GM12878 (cell line): ENCODE measurements at regions not wholly inside any gene's neighbourhood (a gene's known extent, or its start where the extent isn't known, plus 50 kb on each side); places are given as distances from the start of the nearest gene placed in this dataset.

Experiments
- ATAC-seq: fragments of 200-7000 bp; cut with Tn5 transposase; 3 replicates; pipeline ENCODE4 v1.9.1; 2020; ENCODE audit warnings: mild to moderate bottlenecking, moderate library complexity
- BruUV-seq: library from RNA; stranded (reverse); fragments of 400-500 nt; replicated peaks from 2 replicates; lab custom pipeline; 2021; lab: Mats Ljungman, UMichigan
- CTCF ChIA-PET: fragments of 300-600 bp; sonication (Branson Sonifier 250); formaldehyde crosslinking; extraction: SDS; loops from one replicate; lab custom pipeline; 2021; ENCODE audit warnings: inconsistent platforms; lab: Yijun Ruan, JAX
- POLR2A ChIA-PET: fragments of 350-600 bp; formaldehyde crosslinking; extraction: SDS; loops from one replicate; lab custom pipeline; 2021; ENCODE audit warnings: inconsistent platforms; lab: Charles Lee
- RAD21 ChIA-PET: fragments of 300-600 bp; sonication (Branson Sonifier 250); formaldehyde crosslinking; loops from one replicate; lab custom pipeline; 2023; ENCODE audit warnings: antibody characterized with exemption; ENCODE audit not compliant: unreplicated experiment; lab: Charles Lee
- SMC1A ChIA-PET: fragments of 300-600 bp; sonication (Branson Sonifier 250); formaldehyde crosslinking; loops from one replicate; lab custom pipeline; 2023; ENCODE audit not compliant: unreplicated experiment, uncharacterized antibody; lab: Charles Lee
- DNase-seq: peaks from one replicate; pipeline ENCODE4 v3.0.0-alpha.2; 2011; ENCODE audit warnings: low read depth, low spot score
- FAIRE-seq: peaks from 3 replicates; lab custom pipeline; 2011; peaks lifted over from hg19 to GRCh38; lab: Jason Lieb, UNC
- H2AFZ ChIP-seq: 2 replicates; pipeline ENCODE4 v1.6.0; 2011; ENCODE audit warnings: low read depth, low read length, control low read depth; ENCODE audit not compliant: control insufficient read depth
- H3K27ac ChIP-seq: 2 replicates; pipeline ENCODE4 v1.5.1; 2011; ENCODE audit warnings: control low read depth; ENCODE audit not compliant: control insufficient read depth, insufficient read depth
- H3K27me3 ChIP-seq, 2 experiments: replicated peaks in 1 of 2; 2 replicates each; pipeline versions ENCODE4 v1.6.0 to v1.6.1; 2011; ENCODE audit warnings: low read length in 1 of 2; ENCODE audit not compliant: control insufficient read depth in 2 of 2, insufficient read depth in 2 of 2
- H3K36me3 ChIP-seq, 2 experiments: 2 replicates each; pipeline ENCODE4 v1.5.1; 2011; ENCODE audit warnings: low read length in 1 of 2; ENCODE audit not compliant: control insufficient read depth in 2 of 2, insufficient read depth in 2 of 2
- H3K4me1 ChIP-seq: 2 replicates; pipeline ENCODE4 v1.6.1; 2011; ENCODE audit warnings: mild to moderate bottlenecking, low read length, moderate library complexity, mixed read lengths; ENCODE audit not compliant: control insufficient read depth, insufficient read depth
- H3K4me2 ChIP-seq: 2 replicates; pipeline ENCODE4 v1.6.0; 2011; ENCODE audit warnings: control low read depth; ENCODE audit not compliant: control insufficient read depth, insufficient read depth
- H3K4me3 ChIP-seq: fragments of 200-600 bp; sonication (generic); 2 replicates; pipeline ENCODE4 v1.5.1; 2016
- H3K79me2 ChIP-seq: 2 replicates; pipeline ENCODE4 v1.6.0; 2011; ENCODE audit warnings: low read length; ENCODE audit not compliant: control insufficient read depth, insufficient read depth
- H3K9ac ChIP-seq: 2 replicates; pipeline ENCODE4 v1.8.0; 2011; ENCODE audit warnings: low read length, control low read depth, mixed read lengths; ENCODE audit not compliant: control insufficient read depth, insufficient read depth
- H3K9me3 ChIP-seq: replicated peaks from 3 replicates; pipeline ENCODE4 v1.5.1; 2011; ENCODE audit warnings: mild to moderate bottlenecking, low read length; ENCODE audit not compliant: control insufficient read depth, insufficient read depth
- H4K20me1 ChIP-seq: 2 replicates; pipeline ENCODE4 v1.6.0; 2011; ENCODE audit not compliant: control insufficient read depth, insufficient read depth
- ATF3 ChIP-seq: IDR thresholded peaks from 2 replicates; pipeline ENCODE4 v1.6.1; 2011; ENCODE audit warnings: low read depth, mild to moderate bottlenecking, low read length, moderate library complexity, borderline replicate concordance; ENCODE audit errors: extremely low read depth
- ELK1 ChIP-seq: IDR thresholded peaks from 2 replicates; pipeline ENCODE4 v1.6.1; 2012; ENCODE audit warnings: low read depth, low read length, improper control_type of control experiment
- EZH2 ChIP-seq: IDR thresholded peaks from 2 replicates; pipeline ENCODE4 v1.6.1; 2012; ENCODE audit warnings: low read depth, mild to moderate bottlenecking, control low read depth, inconsistent platforms, low read length, borderline replicate concordance; ENCODE audit not compliant: control insufficient read depth
- IKZF2 ChIP-seq, 2 experiments: fragments of 450-650 bp; IDR thresholded peaks; 2 replicates each; pipeline ENCODE4 v1.6.1; 2017; ENCODE audit warnings: mild to moderate bottlenecking in 2 of 2, moderate library complexity in 2 of 2
- JUND ChIP-seq: IDR thresholded peaks from 2 replicates; pipeline ENCODE4 v1.6.1; 2012; ENCODE audit warnings: low read depth, mild to moderate bottlenecking, low read length, improper control_type of control experiment, moderate library complexity
- NFIC ChIP-seq: IDR thresholded peaks from 2 replicates; pipeline ENCODE4 v1.6.1; 2012; ENCODE audit warnings: low read depth, mild to moderate bottlenecking, inconsistent platforms, low read length, moderate library complexity
- PAX8 ChIP-seq: fragments of 450-650 bp; IDR thresholded peaks from 2 replicates; pipeline ENCODE4 v1.6.1; 2017; ENCODE audit warnings: mild to moderate bottlenecking, moderate library complexity
- RELA ChIP-seq: fragments of 450-650 bp; IDR thresholded peaks from 2 replicates; pipeline ENCODE4 v1.8.0; 2014; ENCODE audit warnings: borderline replicate concordance; ENCODE audit not compliant: partially characterized antibody
- SMAD1 ChIP-seq: fragments of 450-650 bp; IDR thresholded peaks from 2 replicates; pipeline ENCODE4 v1.6.1; 2018; ENCODE audit warnings: mild to moderate bottlenecking, low read depth; ENCODE audit not compliant: partially characterized antibody
- SMAD5 ChIP-seq: IDR thresholded peaks from 2 replicates; pipeline ENCODE4 v1.6.1; 2016; ENCODE audit warnings: antibody characterized with exemption, low read depth
- SMC3 ChIP-seq: IDR thresholded peaks from 2 replicates; pipeline ENCODE4 v1.6.1; 2011; ENCODE audit warnings: low read length, improper control_type of control experiment, borderline replicate concordance
- SUPT20H ChIP-seq: IDR thresholded peaks from 2 replicates; pipeline ENCODE4 v1.6.1; 2011; ENCODE audit warnings: low read depth, mild to moderate bottlenecking, low read length, moderate library complexity, borderline replicate concordance; ENCODE audit not compliant: control insufficient read depth
- SUZ12 ChIP-seq: fragments of 200-600 bp; sonication (generic); IDR thresholded peaks from one replicate; pipeline ENCODE4 v1.6.1; 2018; ENCODE audit warnings: antibody characterized with exemption, mild to moderate bottlenecking; ENCODE audit not compliant: unreplicated experiment
- TCF12 ChIP-seq: IDR thresholded peaks from 2 replicates; pipeline ENCODE4 v1.6.1; 2011; ENCODE audit warnings: low read depth, mild to moderate bottlenecking, low read length
- ZNF217 ChIP-seq: fragments of 450-650 bp; IDR thresholded peaks from 2 replicates; pipeline ENCODE4 v1.6.1; 2017; ENCODE audit warnings: antibody characterized with exemption, mild to moderate bottlenecking
- WGBS: methylation state at CpG from one replicate; pipeline ENCODE4 v1.1.6; 2016; ENCODE audit warnings: low lambda C conversion rate; ENCODE audit not compliant: insufficient replicate concordance, insufficient coverage; ENCODE audit errors: missing lambda C conversion rate; 5-methylcytosine and 5-hydroxymethylcytosine counted together
- in situ Hi-C: fragments of 300-500 bp; cut with MboI; formaldehyde crosslinking; loops from 9 replicates; pipeline ENCODE4 v1.14.3; 2018; ENCODE audit warnings: mixed read lengths
- intact Hi-C: fragments of 100-400 bp; cut with micrococcal nuclease; formaldehyde crosslinking; loops from one replicate; pipeline ENCODE4 v1.14.2; 2022; ENCODE audit not compliant: unreplicated experiment
- TF ChIP-seq, protein P1 (sequence below): IDR thresholded peaks from 2 replicates; pipeline ENCODE4 v1.6.1; 2012; ENCODE audit warnings: low read depth, low read length, improper control_type of control experiment
- TF ChIP-seq, protein P2 (sequence below): IDR thresholded peaks from 2 replicates; pipeline ENCODE4 v1.6.1; 2012; ENCODE audit warnings: low read length, inconsistent platforms

DNA sequence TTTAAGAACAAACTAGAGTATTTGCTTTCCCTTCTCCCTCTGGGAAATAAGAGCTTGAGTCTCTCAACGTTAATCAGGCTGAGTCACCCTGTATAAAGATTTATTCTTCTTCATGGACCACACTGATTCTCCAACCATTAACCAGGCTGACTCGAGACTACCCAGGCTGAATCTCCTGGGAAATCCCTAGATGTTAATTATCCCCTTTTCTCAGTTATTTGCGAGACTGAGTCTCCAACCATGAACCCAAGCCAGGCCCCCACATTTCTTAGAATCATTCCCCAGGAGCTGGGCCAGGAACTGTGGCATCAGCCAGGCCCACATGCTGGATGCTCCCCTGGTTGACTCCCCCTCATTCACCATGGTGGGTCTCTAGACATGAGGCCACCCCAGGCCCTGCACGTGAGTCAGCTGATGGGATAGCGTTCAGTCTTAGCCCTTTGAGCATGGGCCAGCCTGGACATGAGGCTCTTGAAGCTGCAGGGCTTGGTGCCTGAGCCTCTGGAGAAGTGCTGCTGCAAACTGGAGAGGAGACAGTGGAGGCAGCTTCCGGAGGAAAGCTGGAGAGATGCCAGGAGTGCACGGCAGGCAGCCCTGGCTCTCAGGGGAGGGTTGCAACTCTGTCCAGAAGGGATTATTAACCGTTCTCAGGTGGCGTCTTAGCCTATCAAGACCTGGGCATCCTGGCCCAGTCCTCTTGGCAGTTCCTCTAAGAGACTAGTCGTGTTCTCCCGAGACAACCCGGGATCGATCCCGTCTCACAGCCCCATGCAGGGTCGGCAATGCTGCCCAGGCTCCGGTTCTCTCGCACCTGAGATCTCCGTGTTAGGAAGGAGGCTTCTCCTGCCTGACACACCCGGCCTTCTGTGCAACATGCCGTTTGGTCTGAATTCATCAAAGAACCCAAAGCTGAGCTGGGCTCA is 296.6 kb downstream of the ADGRD1 start:
- Histone ChIP-seq H3K9ac (no peak overlapping the region), H3K79me2 (no peaks in the 10 kb centered on the region), H3K4me3 (no peak overlapping the region), H3K27me3 (no peaks in the 10 kb centered on the region; a peak in 1 of 4 replicates), H3K4me1 (no peaks in the 10 kb centered on the region), H3K9me3 (no peaks in the 10 kb centered on the region; the same call in 2 of the 3 replicates), H4K20me1 (no peaks in the 10 kb centered on the region), H3K27ac (no peak overlapping the region), H3K36me3 (no peaks in the 10 kb centered on the region), H3K4me2 (no peak overlapping the region), H2AFZ (no peak overlapping the region)
- intact Hi-C loops (no loop called here), in situ Hi-C loops (no loop called here)
- WGBS = 44% methylated on average over 20 of the region's 20 CpGs
- POLR2A ChIA-PET = interaction anchor here (0.6 kb wide), 1 partner anchor 821 kb away, joined by 3 read pairs; no protein-coding TSS in a partner anchor
- DNase-seq (no peak), FAIRE-seq (no peak), ATAC-seq (no peak)
- SMC1A ChIA-PET = interaction anchor here (1.9 kb wide), 1 partner anchor 11 kb away, joined by 5 read pairs; no protein-coding TSS in a partner anchor
- BruUV-seq = no TSS peak
- CTCF ChIA-PET = interaction anchor here (0.5 to 0.6 kb wide), 3 partner anchors 16 to 202 kb away, joined by 3 read pairs; no protein-coding TSS in a partner anchor
- RAD21 ChIA-PET = no interaction called here
- TF ChIP-seq ELK1 (no peak), SMC3 (no peak), NFIC (no peak), IKZF2 (IDR thresholded peaks at IDR 0.05) (no peak), RELA (no peak), SMAD5 (no peak), SMAD1 (no peak), EZH2 (no peak), SUPT20H (no peak), ATF3 (no peak), TCF12 (no peak), SUZ12 (no peak), PAX8 (no peak), JUND (no peak), ZNF217 (no peak)
- TF ChIP-seq, protein P1, sequence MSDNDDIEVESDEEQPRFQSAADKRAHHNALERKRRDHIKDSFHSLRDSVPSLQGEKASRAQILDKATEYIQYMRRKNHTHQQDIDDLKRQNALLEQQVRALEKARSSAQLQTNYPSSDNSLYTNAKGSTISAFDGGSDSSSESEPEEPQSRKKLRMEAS = no peak
- TF ChIP-seq, protein P2, sequence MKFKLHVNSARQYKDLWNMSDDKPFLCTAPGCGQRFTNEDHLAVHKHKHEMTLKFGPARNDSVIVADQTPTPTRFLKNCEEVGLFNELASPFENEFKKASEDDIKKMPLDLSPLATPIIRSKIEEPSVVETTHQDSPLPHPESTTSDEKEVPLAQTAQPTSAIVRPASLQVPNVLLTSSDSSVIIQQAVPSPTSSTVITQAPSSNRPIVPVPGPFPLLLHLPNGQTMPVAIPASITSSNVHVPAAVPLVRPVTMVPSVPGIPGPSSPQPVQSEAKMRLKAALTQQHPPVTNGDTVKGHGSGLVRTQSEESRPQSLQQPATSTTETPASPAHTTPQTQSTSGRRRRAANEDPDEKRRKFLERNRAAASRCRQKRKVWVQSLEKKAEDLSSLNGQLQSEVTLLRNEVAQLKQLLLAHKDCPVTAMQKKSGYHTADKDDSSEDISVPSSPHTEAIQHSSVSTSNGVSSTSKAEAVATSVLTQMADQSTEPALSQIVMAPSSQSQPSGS = no peak
